ENCODE measurements at regions not wholly inside any gene's neighbourhood (a gene's known extent, or its start where the extent isn't known, plus 50 kb on each side); places are given as distances from the start of the nearest gene placed in this dataset.
"Not testable (repeated sequence)": the region's sequence is repeated elsewhere in the genome, so short reads cannot be mapped to it uniquely, and the experiment has no call there.

- intact Hi-C loops (cut with micrococcal nuclease); H3K9me3 ChIP-seq (ENCODE audit: control insufficient read depth, insufficient read depth, low read length); H3K27ac ChIP-seq (ENCODE audit: insufficient read depth, low read length); H3K14ac ChIP-seq (replicated peaks; ENCODE audit: low read depth, low read length); H3K9me1 ChIP-seq (ENCODE audit: insufficient read depth, low read length); H2BK5ac ChIP-seq (ENCODE audit: low read depth, low read length, poor library complexity, severe bottlenecking); H3K18ac ChIP-seq (ENCODE audit: low read depth, low read length); H3K36me3 ChIP-seq (ENCODE audit: control insufficient read depth, insufficient read depth, low read length); H3K4me3 ChIP-seq (ENCODE audit: insufficient read depth, low read depth, low read length); in situ Hi-C loops (cut with MboI; ENCODE audit: low sequenced_read_pairs); H3K4me1 ChIP-seq (ENCODE audit: control insufficient read depth, insufficient read depth, low read length); BruUV-seq (replicated peaks); H2BK20ac ChIP-seq (ENCODE audit: low read depth, low read length); H3K23ac ChIP-seq (ENCODE audit: low read depth, low read length); H4K91ac ChIP-seq (ENCODE audit: insufficient read depth, low read depth, low read length); CTCF ChIA-PET; H4K8ac ChIP-seq (ENCODE audit: low read depth in 2 of 2, low read length in 2 of 2); H2BK15ac ChIP-seq (ENCODE audit: low read depth, low read length); H2AK5ac ChIP-seq (ENCODE audit: low read depth, low read length); DNase-seq; POLR2A ChIA-PET (ENCODE audit: unreplicated experiment); H4K5ac ChIP-seq (ENCODE audit: low read depth, low read length); dilution Hi-C loops (cut with HindIII; ENCODE audit: low sequenced_read_pairs, unreplicated experiment); H3K27me3 ChIP-seq (ENCODE audit: control insufficient read depth, insufficient read depth, low read length); H3K4me2 ChIP-seq (ENCODE audit: low read depth, low read length); H2BK120ac ChIP-seq (ENCODE audit: low read depth, low read length); H2AFZ ChIP-seq (replicated peaks; ENCODE audit: low read length, poor library complexity); H3K9ac ChIP-seq (ENCODE audit: low read depth, low read length); H2AK9ac ChIP-seq (replicated peaks; ENCODE audit: low read depth, low read length, poor library complexity); H4K20me1 ChIP-seq (ENCODE audit: insufficient read depth, low read length); H3K56ac ChIP-seq (ENCODE audit: extremely low read depth, insufficient read depth, low read length); H3K79me1 ChIP-seq (ENCODE audit: low read depth in 1 of 2, low read length in 2 of 2); H3K4ac ChIP-seq (ENCODE audit: low read depth, low read length): not testable (repeated sequence)
- peak; percentile 54 for ATAC-seq (ENCODE audit: low read depth)
- WGBS, 2 experiments (ENCODE audit: extremely low coverage in 2 of 2, insufficient read length in 1 of 2): no CpG with 5 or more reads among the region's 2 CpGs
These were observed 112.6 kb downstream of the OR4F15 start for GRCh38 chr15:101924554-101924953.

GRCh38 chr15:101934506-101934905, 122.5 kb downstream of the OR4F15 start:
- H3K4me1 ChIP-seq (ENCODE audit: control insufficient read depth, insufficient read depth, low read length); H4K5ac ChIP-seq (ENCODE audit: low read depth, low read length); H4K91ac ChIP-seq (ENCODE audit: insufficient read depth, low read depth, low read length); H3K4me2 ChIP-seq (ENCODE audit: low read depth, low read length); intact Hi-C loops (cut with micrococcal nuclease); DNase-seq; H2BK20ac ChIP-seq (ENCODE audit: low read depth, low read length); CTCF ChIA-PET; H3K9me3 ChIP-seq (ENCODE audit: control insufficient read depth, insufficient read depth, low read length); H3K27ac ChIP-seq (ENCODE audit: insufficient read depth, low read length); H3K9ac ChIP-seq (ENCODE audit: low read depth, low read length); H3K9me1 ChIP-seq (ENCODE audit: insufficient read depth, low read length); POLR2A ChIA-PET (ENCODE audit: unreplicated experiment); H3K23ac ChIP-seq (ENCODE audit: low read depth, low read length); H4K20me1 ChIP-seq (ENCODE audit: insufficient read depth, low read length); H3K4ac ChIP-seq (ENCODE audit: low read depth, low read length); H2AK9ac ChIP-seq (replicated peaks; ENCODE audit: low read depth, low read length, poor library complexity); H2AFZ ChIP-seq (replicated peaks; ENCODE audit: low read length, poor library complexity); H2BK15ac ChIP-seq (ENCODE audit: low read depth, low read length); in situ Hi-C loops (cut with MboI; ENCODE audit: low sequenced_read_pairs); H3K27me3 ChIP-seq (ENCODE audit: control insufficient read depth, insufficient read depth, low read length); H4K8ac ChIP-seq (ENCODE audit: low read depth in 2 of 2, low read length in 2 of 2); H2BK120ac ChIP-seq (ENCODE audit: low read depth, low read length); H2AK5ac ChIP-seq (ENCODE audit: low read depth, low read length); H2BK5ac ChIP-seq (ENCODE audit: low read depth, low read length, poor library complexity, severe bottlenecking); H3K18ac ChIP-seq (ENCODE audit: low read depth, low read length); H3K4me3 ChIP-seq (ENCODE audit: insufficient read depth, low read depth, low read length); dilution Hi-C loops (cut with HindIII; ENCODE audit: low sequenced_read_pairs, unreplicated experiment); H3K36me3 ChIP-seq (ENCODE audit: control insufficient read depth, insufficient read depth, low read length); BruUV-seq (replicated peaks); H3K79me1 ChIP-seq (ENCODE audit: low read depth in 1 of 2, low read length in 2 of 2); H3K56ac ChIP-seq (ENCODE audit: extremely low read depth, insufficient read depth, low read length); H3K14ac ChIP-seq (replicated peaks; ENCODE audit: low read depth, low read length): not testable (repeated sequence)
- ATAC-seq (ENCODE audit: low read depth): 0 out of 2 replicates have a peak, but pooled peaks have one; percentile 24
- no CpG with 5 or more reads among the region's 3 CpGs for WGBS, 2 experiments (ENCODE audit: extremely low coverage in 2 of 2, insufficient read length in 1 of 2)

Measured in IMR-90 (cell line).